ENCODE measurements at regions not wholly inside any gene's neighbourhood (a gene's known extent, or its start where the extent isn't known, plus 50 kb on each side); places are given as distances from the start of the nearest gene placed in this dataset.
"Not testable (repeated sequence)": the region's sequence is repeated elsewhere in the genome, so short reads cannot be mapped to it uniquely, and the experiment has no call there.

GRCh38 chr3:145671121-145671520 is 489.9 kb downstream of the PLOD2 start:
- Histone ChIP-seq H3K4me1 (no peaks in the 10 kb centered on the region), H3K36me3 (no peaks in the 10 kb centered on the region), H3K4me3 (no peak overlapping the region), H3K9ac (ENCODE audit: low read depth in 2 of 2, low read length in 2 of 2) (no peak overlapping the region), H3K27ac (no peak overlapping the region), H3K27me3 (no peaks in the 10 kb centered on the region), H3K9me3 (no peaks in the 10 kb centered on the region)
- intact Hi-C loops (cut with DNase I), result no loop called here
- no peak for DNase-seq
- TF ChIP-seq CTCF (IDR thresholded peaks at IDR 0.05), result no peak

DNA sequence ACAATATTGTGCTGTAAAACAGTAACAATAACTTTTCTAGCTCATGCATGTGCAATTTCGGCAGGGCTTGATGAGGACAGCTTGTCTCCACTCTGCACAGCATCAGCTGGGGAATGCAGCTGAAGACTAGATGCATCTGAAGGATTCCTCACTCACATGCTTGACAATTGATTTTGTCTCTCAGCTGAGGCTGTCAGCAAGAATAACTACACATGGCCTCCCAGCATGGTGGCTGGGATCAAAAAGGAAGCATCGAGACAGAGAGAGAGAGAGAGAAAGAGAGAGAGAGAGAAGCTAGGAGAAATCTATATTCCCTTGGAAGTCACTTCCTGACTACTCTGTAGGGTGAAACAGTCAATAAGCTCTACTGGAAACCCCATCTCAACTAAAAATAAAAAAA is 487.1 kb downstream of the PLOD2 start:
- Histone ChIP-seq H3K27ac (no peak overlapping the region), H3K9me3 (no peaks in the 10 kb centered on the region), H3K27me3 (no peaks in the 10 kb centered on the region), H3K4me3 (no peak overlapping the region), H3K36me3 (no peaks in the 10 kb centered on the region), H3K4me1 (no peaks in the 10 kb centered on the region), H3K9ac (ENCODE audit: low read depth in 2 of 2, low read length in 2 of 2) (no peak overlapping the region)
- DNase-seq, result no peak
- TF ChIP-seq CTCF (IDR thresholded peaks at IDR 0.05), result no peak
- intact Hi-C loops (cut with DNase I), result no loop called here

- intact Hi-C loops (cut with DNase I), result no loop called here
These were observed 482.6 kb downstream of the PLOD2 start for GRCh38 chr3:145678401-145678800.

DNA sequence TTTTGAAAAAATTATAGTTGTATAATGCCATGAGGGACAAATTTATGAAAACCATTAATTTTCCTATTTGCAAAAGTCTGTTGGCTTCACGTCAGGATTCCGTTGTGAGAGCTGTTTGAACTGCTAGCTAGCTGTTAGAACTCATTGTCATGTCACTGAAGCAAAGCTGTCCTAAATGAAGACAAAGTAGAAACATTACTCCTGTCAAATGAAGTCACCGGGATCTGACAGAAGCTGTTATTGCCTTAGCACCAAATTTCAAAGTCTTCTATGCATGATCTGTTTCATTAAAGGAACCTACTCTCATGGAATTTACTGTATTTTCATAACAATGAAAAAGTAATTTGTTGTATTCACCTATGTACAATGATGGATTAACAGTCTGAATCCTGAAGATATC is 479.8 kb downstream of the PLOD2 start:
- H3K36me3 ChIP-seq, result no peaks in the 10 kb centered on the region
- TF ChIP-seq CTCF (IDR thresholded peaks at IDR 0.05), result no peak
- no peaks in the 10 kb centered on the region for H3K27me3 ChIP-seq
- no peaks in the 10 kb centered on the region for H3K4me1 ChIP-seq
- no peak overlapping the region for H3K9ac ChIP-seq (ENCODE audit: low read depth in 2 of 2, low read length in 2 of 2)
- no peak for DNase-seq
- intact Hi-C loops (cut with DNase I), result no loop called here
- no peaks in the 10 kb centered on the region for H3K9me3 ChIP-seq
- no peak overlapping the region for H3K4me3 ChIP-seq
- no peak overlapping the region for H3K27ac ChIP-seq

More at GRCh38 chr3:145678401-145678800, 482.6 kb downstream of the PLOD2 start:
- H3K27ac ChIP-seq, result no peak overlapping the region
- H3K4me1 ChIP-seq, result no peaks in the 10 kb centered on the region
- H3K9ac ChIP-seq (ENCODE audit: low read depth in 2 of 2, low read length in 2 of 2), result no peak overlapping the region
- no peak for TF ChIP-seq CTCF (IDR thresholded peaks at IDR 0.05)
- no peak overlapping the region for H3K4me3 ChIP-seq
- no peaks in the 10 kb centered on the region for H3K9me3 ChIP-seq
- H3K27me3 ChIP-seq, result no peaks in the 10 kb centered on the region
- DNase-seq, result no peak
- H3K36me3 ChIP-seq, result no peaks in the 10 kb centered on the region

DNA sequence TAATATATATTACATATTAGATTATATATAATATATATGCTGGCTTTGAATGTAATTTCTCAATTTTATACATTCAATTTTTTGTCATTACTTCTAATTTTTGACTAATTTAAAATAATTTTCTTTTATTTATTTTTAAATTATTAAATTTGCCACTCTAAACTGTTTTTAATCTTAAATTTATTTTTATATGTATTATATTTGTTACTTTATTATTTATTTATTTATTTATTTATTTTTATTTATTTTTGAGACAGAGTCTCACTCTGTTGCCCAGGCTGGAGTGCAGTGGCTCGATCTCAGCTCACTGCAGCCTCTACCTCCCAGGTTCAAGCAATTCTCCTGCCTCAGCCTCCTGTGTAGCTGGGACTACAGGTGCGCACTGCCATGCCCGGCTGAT is 473.0 kb downstream of the PLOD2 start:
- H3K4me3 ChIP-seq; H3K27ac ChIP-seq; H3K36me3 ChIP-seq; H3K4me1 ChIP-seq; H3K9ac ChIP-seq (ENCODE audit: low read depth in 2 of 2, low read length in 2 of 2); DNase-seq; intact Hi-C loops (cut with DNase I); H3K27me3 ChIP-seq; H3K9me3 ChIP-seq: not testable (repeated sequence)

DNA sequence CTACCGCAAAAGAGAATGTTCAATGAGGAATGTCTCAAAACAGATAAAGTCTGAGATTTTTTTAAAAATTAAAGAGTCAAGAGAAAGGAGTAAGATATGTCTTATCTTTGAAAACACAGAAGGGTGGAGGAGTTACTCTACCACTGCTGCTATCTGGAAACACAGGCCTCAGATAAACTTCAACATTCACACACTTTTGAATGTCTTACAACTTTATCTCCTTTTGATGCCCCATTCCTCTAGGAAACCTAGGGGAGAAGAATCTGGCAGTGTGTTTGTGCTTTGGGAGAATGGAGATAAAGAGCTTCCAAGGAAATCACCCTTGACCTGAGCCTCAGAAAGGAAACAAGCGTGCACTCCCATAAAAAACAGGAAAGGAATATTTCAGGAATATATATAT is 468.2 kb downstream of the PLOD2 start:
- H3K4me1 ChIP-seq, result no peaks in the 10 kb centered on the region
- H3K4me3 ChIP-seq, result no peak overlapping the region
- no peaks in the 10 kb centered on the region for H3K27me3 ChIP-seq
- no peaks in the 10 kb centered on the region for H3K9me3 ChIP-seq
- no peak overlapping the region for H3K27ac ChIP-seq
- no peak for TF ChIP-seq CTCF (IDR thresholded peaks at IDR 0.05)
- H3K36me3 ChIP-seq, result no peaks in the 10 kb centered on the region
- H3K9ac ChIP-seq (ENCODE audit: low read depth in 2 of 2, low read length in 2 of 2), result no peak overlapping the region
- intact Hi-C loops (cut with DNase I), result no loop called here
- DNase-seq, result no peak

Data from colonic mucosa (tissue), 4 donors.